HEK293 (cell line): ENCODE measurements at regions not wholly inside any gene's neighbourhood (a gene's known extent, or its start where the extent isn't known, plus 50 kb on each side); places are given as distances from the start of the nearest gene placed in this dataset.
A peak's percentile ranks its signal among the peaks of the same experiment; 100 is the strongest.

ENCODE experiments used
- CTCF ChIA-PET: fragments of 350-600 bp; formaldehyde crosslinking; extraction: SDS; loops from one replicate; lab custom pipeline; 2021; ENCODE audit warnings: antibody characterized with exemption; lab: Yijun Ruan, JAX
- POLR2A ChIA-PET: fragments of 300-600 bp; formaldehyde crosslinking; extraction: SDS; loops from one replicate; lab custom pipeline; 2020; ENCODE audit warnings: antibody characterized with exemption, inconsistent platforms; lab: Yijun Ruan, JAX
- H3K27ac ChIP-seq: fragments of 200-500 bp; sonication (Bioruptor generic); 2 replicates; pipeline ENCODE4 v1.5.1; 2014; ENCODE audit warnings: low read depth, low read length, control low read depth, inconsistent platforms; ENCODE audit errors: extremely low read depth
- H3K36me3 ChIP-seq, 2 experiments: fragments of 200-500 bp in 1 of 2; sonication (Bioruptor generic) in 1 of 2; 1 replicate in 1 of 2; 2 replicates in 1 of 2; pipeline ENCODE4 v1.5.1; 2014 to 2017; ENCODE audit warnings: inconsistent platforms in 2 of 2, low read length in 2 of 2; ENCODE audit not compliant: control insufficient read depth in 2 of 2, insufficient read depth in 1 of 2
- H3K4me1 ChIP-seq: fragments of 200-500 bp; sonication (Bioruptor generic); 2 replicates; pipeline ENCODE4 v1.5.1; 2014; ENCODE audit warnings: mild to moderate bottlenecking, low read length, inconsistent platforms; ENCODE audit not compliant: control insufficient read depth, insufficient read depth
- H3K4me3 ChIP-seq: 2 replicates; pipeline ENCODE4 v1.5.1; 2011; ENCODE audit warnings: low read depth, mild to moderate bottlenecking, control low read depth, low read length, moderate library complexity
- H3K9me3 ChIP-seq: fragments of 200-500 bp; sonication (Bioruptor generic); 2 replicates; pipeline ENCODE4 v1.5.1; 2014; ENCODE audit warnings: low read depth, low read length, inconsistent platforms; ENCODE audit not compliant: control insufficient read depth, insufficient read depth
- GLIS1 ChIP-seq: fragments of 450-650 bp; formaldehyde crosslinking; IDR thresholded peaks from 2 replicates; pipeline ENCODE4 v1.5.1; 2016; ENCODE audit warnings: missing biosample characterization, missing genetic modification characterization
- HOXD13 ChIP-seq: sonication (generic); formaldehyde crosslinking; IDR thresholded peaks from 2 replicates; pipeline ENCODE4 v1.8.0; 2022; ENCODE audit warnings: missing genetic modification reagents, borderline replicate concordance
- KLF10 ChIP-seq: fragments of 450-650 bp; IDR thresholded peaks from 2 replicates; pipeline ENCODE4 v1.5.1; 2018; ENCODE audit warnings: missing biosample characterization, mild to moderate bottlenecking, missing genetic modification characterization
- OSR2 ChIP-seq: fragments of 450-650 bp; formaldehyde crosslinking; IDR thresholded peaks from 2 replicates; pipeline ENCODE4 v1.5.1; 2016; ENCODE audit warnings: missing biosample characterization, missing genetic modification characterization
- SETDB1 ChIP-seq: IDR thresholded peaks from one replicate; pipeline ENCODE4 v1.6.1; 2017; ENCODE audit warnings: mild to moderate bottlenecking, low read length, moderate library complexity, mixed read lengths; ENCODE audit not compliant: insufficient read length
- ZBTB20 ChIP-seq: fragments of 450-650 bp; formaldehyde crosslinking; IDR thresholded peaks from 2 replicates; pipeline ENCODE4 v1.5.1; 2016; ENCODE audit warnings: missing biosample characterization, missing genetic modification characterization
- ZBTB21 ChIP-seq: fragments of 450-650 bp; formaldehyde crosslinking; IDR thresholded peaks from 2 replicates; pipeline ENCODE4 v1.5.1; 2017; ENCODE audit warnings: missing biosample characterization, missing genetic modification characterization
- ZFP69B ChIP-seq: fragments of 450-650 bp; formaldehyde crosslinking; IDR thresholded peaks from 2 replicates; pipeline ENCODE4 v1.5.1; 2016; ENCODE audit warnings: missing biosample characterization, missing genetic modification characterization
- ZNF24 ChIP-seq: fragments of 450-650 bp; formaldehyde crosslinking; IDR thresholded peaks from 2 replicates; pipeline ENCODE4 v1.5.1; 2016; ENCODE audit warnings: missing biosample characterization, missing genetic modification characterization
- ZNF292 ChIP-seq: fragments of 450-650 bp; formaldehyde crosslinking; IDR thresholded peaks from 2 replicates; pipeline ENCODE4 v1.5.1; 2016; ENCODE audit warnings: low read depth, missing biosample characterization, missing genetic modification characterization, borderline replicate concordance
- ZNF324 ChIP-seq: fragments of 450-650 bp; formaldehyde crosslinking; IDR thresholded peaks from 2 replicates; pipeline ENCODE4 v1.5.1; 2016; ENCODE audit warnings: missing biosample characterization, missing genetic modification characterization
- ZNF560 ChIP-seq: fragments of 450-650 bp; formaldehyde crosslinking; IDR thresholded peaks from 2 replicates; pipeline ENCODE4 v1.5.1; 2017; ENCODE audit warnings: missing biosample characterization, missing genetic modification characterization, borderline replicate concordance
- ZNF624 ChIP-seq: fragments of 450-650 bp; formaldehyde crosslinking; IDR thresholded peaks from 2 replicates; pipeline ENCODE4 v1.5.1; 2017; ENCODE audit warnings: missing biosample characterization, missing genetic modification characterization
- ZNF645 ChIP-seq: fragments of 450-650 bp; formaldehyde crosslinking; IDR thresholded peaks from 2 replicates; pipeline ENCODE4; 2016; ENCODE audit warnings: missing biosample characterization, missing genetic modification characterization
- ZNF777 ChIP-seq: fragments of 450-650 bp; formaldehyde crosslinking; IDR thresholded peaks from 2 replicates; pipeline ENCODE4 v1.5.1; 2017; ENCODE audit warnings: missing biosample characterization, missing genetic modification characterization, borderline replicate concordance
- ZSCAN16 ChIP-seq: fragments of 450-650 bp; formaldehyde crosslinking; IDR thresholded peaks from 2 replicates; pipeline ENCODE4 v1.5.1; 2016; ENCODE audit warnings: missing biosample characterization, missing genetic modification characterization
- ZSCAN23 ChIP-seq: fragments of 450-650 bp; formaldehyde crosslinking; IDR thresholded peaks from 2 replicates; pipeline ENCODE4 v1.5.1; 2016; ENCODE audit warnings: missing biosample characterization, missing genetic modification characterization
- TF ChIP-seq, protein P1 (sequence below): fragments of 450-650 bp; formaldehyde crosslinking; IDR thresholded peaks from 2 replicates; pipeline ENCODE4 v1.5.1; 2016; ENCODE audit warnings: missing biosample characterization, missing genetic modification characterization
- TF ChIP-seq, protein P2 (sequence below): fragments of 450-650 bp; formaldehyde crosslinking; IDR thresholded peaks from 2 replicates; pipeline ENCODE4 v1.5.1; 2016; ENCODE audit warnings: missing biosample characterization, missing genetic modification characterization
- TF ChIP-seq, protein P3 (sequence below): fragments of 450-650 bp; formaldehyde crosslinking; IDR thresholded peaks from 2 replicates; pipeline ENCODE4 v1.5.1; 2016; ENCODE audit warnings: missing biosample characterization, missing genetic modification characterization

DNA sequence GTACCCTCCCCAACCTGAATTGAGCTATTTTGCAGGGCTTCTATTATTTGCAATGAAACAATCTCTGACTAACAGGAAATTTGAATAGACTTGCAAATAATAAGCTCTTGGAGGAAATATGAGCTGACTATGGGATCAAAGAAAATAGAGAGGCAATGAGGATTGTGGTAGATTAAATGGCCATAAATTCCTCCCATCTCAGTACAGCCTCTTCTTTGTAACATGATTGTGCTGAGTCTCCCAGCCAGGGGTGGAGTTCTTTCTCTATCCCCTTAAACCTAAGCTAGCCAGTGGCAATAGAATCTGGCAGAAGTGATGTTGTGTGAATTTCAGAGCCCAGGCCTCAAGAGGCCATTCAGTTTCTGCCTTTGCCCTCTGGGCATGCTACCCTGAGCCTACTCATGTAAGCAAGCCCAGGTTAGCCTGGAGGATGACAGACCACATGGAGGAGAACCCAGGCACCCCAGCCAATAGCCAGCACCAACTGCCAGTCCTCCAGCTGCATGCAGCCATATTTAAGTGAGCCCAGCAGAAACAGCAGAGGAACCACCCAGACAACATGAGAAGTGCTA, 86.8 kb upstream of the TP53I11 start:
- no peak overlapping the region for H3K4me3 ChIP-seq
- CTCF ChIA-PET = interaction anchor here (0.5 to 1.2 kb wide), 5 partner anchors 53 to 876 kb away, joined by 3 to 5 read pairs (median 3); no protein-coding TSS in a partner anchor
- H3K4me1 ChIP-seq = no peaks in the 10 kb centered on the region
- TF ChIP-seq ZSCAN16 (tag by site-specific recombination) (no peak), ZNF560 (tag by site-specific recombination) (no peak), ZNF624 (no peak), ZFP69B (tag by site-specific recombination) (no peak), HOXD13 (CRISPR knock-in tag) (no peak), ZNF777 (tag by site-specific recombination) (no peak), ZNF292 (no peak)
- TF ChIP-seq, all 188 proteins: peak for 0
- H3K9me3 ChIP-seq = no peaks in the 10 kb centered on the region
- H3K27ac ChIP-seq = no peak overlapping the region
- H3K36me3 ChIP-seq = no peaks in the 10 kb centered on the region
- POLR2A ChIA-PET = no interaction called here

DNA sequence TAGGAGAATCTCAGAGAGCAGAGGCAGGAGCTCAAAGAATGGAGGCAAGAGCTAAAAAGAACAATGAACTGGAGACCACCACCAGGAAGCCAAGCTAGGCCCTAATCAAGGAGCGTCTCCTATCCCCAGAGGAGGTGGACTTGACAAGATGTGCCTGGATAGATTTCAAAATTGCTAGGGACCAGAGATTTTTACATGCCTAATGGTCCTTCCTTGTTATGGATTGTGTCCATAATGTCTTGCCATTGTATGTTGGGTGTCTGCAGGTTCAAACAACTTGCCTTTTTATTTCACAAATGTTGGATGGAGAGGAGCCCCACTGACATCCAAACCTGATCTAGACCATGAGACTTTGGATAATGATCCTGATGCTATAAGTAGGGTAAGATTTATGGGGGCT, 88.2 kb upstream of the TP53I11 start:
- POLR2A ChIA-PET = no interaction called here
- CTCF ChIA-PET = no interaction called here
- no peak overlapping the region for H3K27ac ChIP-seq
- H3K9me3 ChIP-seq = no peaks in the 10 kb centered on the region
- no peaks in the 10 kb centered on the region for H3K4me1 ChIP-seq
- TF ChIP-seq ZBTB20 (tag by site-specific recombination) (no peak), SETDB1 (peak; percentile 29)
- no peak overlapping the region for H3K4me3 ChIP-seq
- no peaks in the 10 kb centered on the region for H3K36me3 ChIP-seq

DNA sequence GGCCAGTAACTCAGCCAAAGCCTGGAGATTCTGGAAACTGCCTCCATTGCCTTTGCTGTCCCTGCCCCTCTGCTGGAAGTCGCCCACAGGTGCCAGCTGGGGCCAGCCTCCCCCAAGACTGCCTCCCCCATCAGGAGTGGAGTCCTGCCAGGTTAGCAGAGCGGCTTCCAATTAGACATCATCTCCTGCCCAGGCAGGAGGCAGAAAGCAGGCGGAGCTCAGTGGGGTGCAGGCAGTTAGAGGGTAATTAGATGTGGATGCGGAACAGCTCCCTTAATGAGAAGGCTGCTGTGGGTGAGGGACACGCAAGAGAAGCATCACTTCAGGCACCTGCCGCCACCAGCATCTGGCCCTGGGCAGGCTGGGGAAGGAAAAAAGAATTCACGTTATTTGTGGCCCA, 90.9 kb upstream of the TP53I11 start:
- H3K36me3 ChIP-seq = no peaks in the 10 kb centered on the region
- H3K4me1 ChIP-seq = no peaks in the 10 kb centered on the region
- H3K4me3 ChIP-seq = no peak overlapping the region
- CTCF ChIA-PET = no interaction called here
- H3K9me3 ChIP-seq = no peaks in the 10 kb centered on the region
- no peak overlapping the region for H3K27ac ChIP-seq
- POLR2A ChIA-PET = no interaction called here
- no peak for TF ChIP-seq ZNF324 (tag by site-specific recombination)
- no peak for TF ChIP-seq ZNF24 (tag by site-specific recombination)
- no peak for TF ChIP-seq ZNF645 (tag by site-specific recombination)
- TF ChIP-seq ZSCAN23 (tag by site-specific recombination) = no peak
- TF ChIP-seq, protein P1, sequence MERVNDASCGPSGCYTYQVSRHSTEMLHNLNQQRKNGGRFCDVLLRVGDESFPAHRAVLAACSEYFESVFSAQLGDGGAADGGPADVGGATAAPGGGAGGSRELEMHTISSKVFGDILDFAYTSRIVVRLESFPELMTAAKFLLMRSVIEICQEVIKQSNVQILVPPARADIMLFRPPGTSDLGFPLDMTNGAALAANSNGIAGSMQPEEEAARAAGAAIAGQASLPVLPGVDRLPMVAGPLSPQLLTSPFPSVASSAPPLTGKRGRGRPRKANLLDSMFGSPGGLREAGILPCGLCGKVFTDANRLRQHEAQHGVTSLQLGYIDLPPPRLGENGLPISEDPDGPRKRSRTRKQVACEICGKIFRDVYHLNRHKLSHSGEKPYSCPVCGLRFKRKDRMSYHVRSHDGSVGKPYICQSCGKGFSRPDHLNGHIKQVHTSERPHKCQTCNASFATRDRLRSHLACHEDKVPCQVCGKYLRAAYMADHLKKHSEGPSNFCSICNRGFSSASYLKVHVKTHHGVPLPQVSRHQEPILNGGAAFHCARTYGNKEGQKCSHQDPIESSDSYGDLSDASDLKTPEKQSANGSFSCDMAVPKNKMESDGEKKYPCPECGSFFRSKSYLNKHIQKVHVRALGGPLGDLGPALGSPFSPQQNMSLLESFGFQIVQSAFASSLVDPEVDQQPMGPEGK = no peak
- 0 out of 2 replicates have a peak, but pooled peaks have one; percentile 14 for TF ChIP-seq OSR2 (tag by site-specific recombination)
- TF ChIP-seq, protein P2, sequence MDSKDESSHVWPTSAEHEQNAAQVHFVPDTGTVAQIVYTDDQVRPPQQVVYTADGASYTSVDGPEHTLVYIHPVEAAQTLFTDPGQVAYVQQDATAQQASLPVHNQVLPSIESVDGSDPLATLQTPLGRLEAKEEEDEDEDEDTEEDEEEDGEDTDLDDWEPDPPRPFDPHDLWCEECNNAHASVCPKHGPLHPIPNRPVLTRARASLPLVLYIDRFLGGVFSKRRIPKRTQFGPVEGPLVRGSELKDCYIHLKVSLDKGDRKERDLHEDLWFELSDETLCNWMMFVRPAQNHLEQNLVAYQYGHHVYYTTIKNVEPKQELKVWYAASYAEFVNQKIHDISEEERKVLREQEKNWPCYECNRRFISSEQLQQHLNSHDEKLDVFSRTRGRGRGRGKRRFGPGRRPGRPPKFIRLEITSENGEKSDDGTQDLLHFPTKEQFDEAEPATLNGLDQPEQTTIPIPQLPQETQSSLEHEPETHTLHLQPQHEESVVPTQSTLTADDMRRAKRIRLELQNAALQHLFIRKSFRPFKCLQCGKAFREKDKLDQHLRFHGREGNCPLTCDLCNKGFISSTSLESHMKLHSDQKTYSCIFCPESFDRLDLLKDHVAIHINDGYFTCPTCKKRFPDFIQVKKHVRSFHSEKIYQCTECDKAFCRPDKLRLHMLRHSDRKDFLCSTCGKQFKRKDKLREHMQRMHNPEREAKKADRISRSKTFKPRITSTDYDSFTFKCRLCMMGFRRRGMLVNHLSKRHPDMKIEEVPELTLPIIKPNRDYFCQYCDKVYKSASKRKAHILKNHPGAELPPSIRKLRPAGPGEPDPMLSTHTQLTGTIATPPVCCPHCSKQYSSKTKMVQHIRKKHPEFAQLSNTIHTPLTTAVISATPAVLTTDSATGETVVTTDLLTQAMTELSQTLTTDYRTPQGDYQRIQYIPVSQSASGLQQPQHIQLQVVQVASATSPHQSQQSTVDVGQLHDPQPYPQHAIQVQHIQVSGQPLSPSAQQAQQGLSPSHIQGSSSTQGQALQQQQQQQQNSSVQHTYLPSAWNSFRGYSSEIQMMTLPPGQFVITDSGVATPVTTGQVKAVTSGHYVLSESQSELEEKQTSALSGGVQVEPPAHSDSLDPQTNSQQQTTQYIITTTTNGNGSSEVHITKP (tag by site-specific recombination) = no peak
- no peak for TF ChIP-seq KLF10 (tag by site-specific recombination)
- TF ChIP-seq, protein P3, sequence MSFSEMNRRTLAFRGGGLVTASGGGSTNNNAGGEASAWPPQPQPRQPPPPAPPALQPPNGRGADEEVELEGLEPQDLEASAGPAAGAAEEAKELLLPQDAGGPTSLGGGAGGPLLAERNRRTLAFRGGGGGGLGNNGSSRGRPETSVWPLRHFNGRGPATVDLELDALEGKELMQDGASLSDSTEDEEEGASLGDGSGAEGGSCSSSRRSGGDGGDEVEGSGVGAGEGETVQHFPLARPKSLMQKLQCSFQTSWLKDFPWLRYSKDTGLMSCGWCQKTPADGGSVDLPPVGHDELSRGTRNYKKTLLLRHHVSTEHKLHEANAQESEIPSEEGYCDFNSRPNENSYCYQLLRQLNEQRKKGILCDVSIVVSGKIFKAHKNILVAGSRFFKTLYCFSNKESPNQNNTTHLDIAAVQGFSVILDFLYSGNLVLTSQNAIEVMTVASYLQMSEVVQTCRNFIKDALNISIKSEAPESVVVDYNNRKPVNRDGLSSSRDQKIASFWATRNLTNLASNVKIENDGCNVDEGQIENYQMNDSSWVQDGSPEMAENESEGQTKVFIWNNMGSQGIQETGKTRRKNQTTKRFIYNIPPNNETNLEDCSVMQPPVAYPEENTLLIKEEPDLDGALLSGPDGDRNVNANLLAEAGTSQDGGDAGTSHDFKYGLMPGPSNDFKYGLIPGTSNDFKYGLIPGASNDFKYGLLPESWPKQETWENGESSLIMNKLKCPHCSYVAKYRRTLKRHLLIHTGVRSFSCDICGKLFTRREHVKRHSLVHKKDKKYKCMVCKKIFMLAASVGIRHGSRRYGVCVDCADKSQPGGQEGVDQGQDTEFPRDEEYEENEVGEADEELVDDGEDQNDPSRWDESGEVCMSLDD = no peak
- no peak for TF ChIP-seq ZNF777 (tag by site-specific recombination)
- no peak for TF ChIP-seq ZBTB21
- peak; percentile 77 for TF ChIP-seq GLIS1 (tag by site-specific recombination)
